ENCODE measurements at regions not wholly inside any gene's neighbourhood (a gene's known extent, or its start where the extent isn't known, plus 50 kb on each side); places are given as distances from the start of the nearest gene placed in this dataset.

DNA sequence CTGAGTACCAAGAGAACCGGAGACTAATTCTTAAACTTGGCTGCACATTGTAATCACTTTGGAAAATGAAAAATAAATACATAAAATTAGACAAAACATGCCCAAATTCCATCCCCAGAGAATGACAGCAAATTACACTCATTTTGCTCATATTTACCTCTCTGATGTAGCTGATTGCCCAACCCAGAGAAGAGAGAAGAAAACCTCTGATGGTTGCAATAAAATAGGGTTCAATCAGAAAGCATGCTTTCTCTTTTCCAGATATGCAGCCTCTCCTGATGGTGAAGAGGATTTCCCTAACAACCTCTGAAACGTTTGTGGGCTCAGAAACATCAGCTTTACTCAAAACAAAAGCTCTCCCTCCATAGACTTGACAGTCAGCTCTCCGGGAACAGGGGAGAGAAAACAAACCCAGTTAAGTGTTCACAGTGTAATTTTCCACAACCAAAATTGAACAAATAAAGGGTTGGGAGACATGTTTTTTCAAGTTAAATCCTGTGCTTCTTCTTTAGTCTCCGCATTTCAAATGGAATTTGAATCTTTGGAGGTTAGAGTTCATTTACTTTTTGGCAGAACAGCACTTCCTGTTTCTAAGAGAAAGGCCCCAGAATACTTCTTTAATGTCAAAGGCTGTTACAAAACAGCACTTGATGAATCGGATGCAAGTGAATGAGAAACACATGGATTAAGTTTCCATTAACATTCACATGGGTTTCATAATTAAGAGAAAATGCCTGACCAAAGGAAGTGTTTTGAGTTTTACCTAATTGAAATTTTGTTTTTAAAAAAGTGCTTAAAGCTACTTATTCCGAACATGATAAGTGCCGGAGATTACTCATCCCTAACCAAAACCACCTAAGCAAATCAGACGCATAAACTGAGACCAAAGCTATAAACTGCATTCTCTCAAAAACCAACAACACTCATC is 570.1 kb upstream of the SYT4 start:
- TF ChIP-seq FOXP2 (optimal IDR thresholded peaks at IDR 0.05; ENCODE audit: borderline replicate concordance, extremely low read depth, extremely low read length, insufficient read depth): no peak
- TF ChIP-seq TAF1 (IDR thresholded peaks at IDR 0.05; ENCODE audit: borderline replicate concordance, insufficient read depth, low read length): 0 out of 2 replicates have a peak, but pooled peaks have one; percentile 24

All from PFSK-1 (cell line).